ENCODE measurements at regions not wholly inside any gene's neighbourhood (a gene's known extent, or its start where the extent isn't known, plus 50 kb on each side); places are given as distances from the start of the nearest gene placed in this dataset.
A peak's percentile ranks its signal among the peaks of the same experiment; 100 is the strongest.

DNA sequence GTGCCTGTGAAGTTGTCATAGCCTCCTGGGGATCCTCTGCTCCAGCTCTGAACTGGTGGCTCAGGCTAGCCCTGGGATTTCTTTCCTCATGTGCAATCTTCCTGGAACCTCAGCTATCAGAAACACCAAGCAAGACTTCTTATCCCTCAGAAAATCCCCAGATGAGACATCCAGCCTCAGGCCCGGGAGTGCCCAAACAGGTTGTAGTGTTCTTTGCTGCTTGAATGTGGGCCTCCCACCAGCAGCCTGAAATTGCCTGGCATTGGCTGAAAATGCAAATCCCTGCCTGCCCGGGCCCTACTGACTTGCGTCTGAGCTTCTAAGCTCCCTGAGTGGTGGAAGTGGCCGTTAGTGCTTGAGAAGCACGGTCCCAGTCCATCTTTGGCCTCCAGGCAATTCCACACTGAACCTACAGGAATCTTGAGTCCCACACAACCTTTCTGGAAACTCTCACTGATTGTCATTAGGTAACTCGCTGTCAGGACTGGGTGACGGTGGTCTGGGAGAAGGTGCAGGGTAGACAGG is 146.8 kb downstream of the ZBTB18 start:
- DNase-seq, result no peak

- DNase-seq, result no peak
Measured at GRCh38 chr1:244199902-244200301, 148.8 kb downstream of the ZBTB18 start.

GRCh38 chr1:244200596-244200995 is 149.5 kb downstream of the ZBTB18 start:
- DNase-seq, result no peak

DNA sequence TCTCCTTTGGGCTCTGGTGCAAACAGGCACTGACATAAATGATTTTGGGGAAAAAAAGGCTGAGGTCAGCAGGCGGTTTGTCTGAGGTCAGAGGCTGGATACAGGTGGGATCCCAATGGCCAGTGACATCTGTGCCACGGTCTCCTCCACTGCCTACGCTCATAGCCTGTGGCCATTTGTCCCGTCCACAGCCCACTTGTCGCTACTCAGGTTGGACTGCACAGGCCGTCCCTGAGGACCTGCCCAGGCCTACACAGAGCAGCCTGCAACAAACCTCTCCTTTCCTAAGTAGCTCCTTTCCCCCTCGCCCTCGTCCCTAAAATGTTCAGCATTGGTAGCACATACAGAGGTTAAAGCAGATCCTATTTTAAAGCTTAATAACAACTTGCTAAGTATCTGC is 150.7 kb downstream of the ZBTB18 start:
- DNase-seq, result no peak

DNA sequence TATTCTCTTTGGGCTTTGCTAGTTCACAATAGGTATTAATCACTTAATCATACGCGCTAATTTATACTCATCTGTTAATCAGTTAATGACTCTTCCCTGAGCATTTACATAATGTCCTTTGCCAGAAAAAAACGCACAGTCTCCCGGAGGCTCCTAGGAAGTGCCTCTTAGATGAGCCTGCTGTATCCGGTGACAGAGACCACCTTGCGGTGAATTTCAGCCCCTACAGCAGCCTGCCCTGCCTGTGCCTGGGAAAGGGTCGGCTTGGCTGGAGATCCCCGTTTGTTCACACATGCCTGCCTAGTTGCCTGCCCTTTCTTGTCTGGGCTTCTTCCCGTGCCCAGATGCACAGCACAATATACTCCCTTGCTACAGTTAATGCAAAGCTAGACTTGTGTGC is 152.9 kb downstream of the ZBTB18 start:
- DNase-seq, result no peak

DNA sequence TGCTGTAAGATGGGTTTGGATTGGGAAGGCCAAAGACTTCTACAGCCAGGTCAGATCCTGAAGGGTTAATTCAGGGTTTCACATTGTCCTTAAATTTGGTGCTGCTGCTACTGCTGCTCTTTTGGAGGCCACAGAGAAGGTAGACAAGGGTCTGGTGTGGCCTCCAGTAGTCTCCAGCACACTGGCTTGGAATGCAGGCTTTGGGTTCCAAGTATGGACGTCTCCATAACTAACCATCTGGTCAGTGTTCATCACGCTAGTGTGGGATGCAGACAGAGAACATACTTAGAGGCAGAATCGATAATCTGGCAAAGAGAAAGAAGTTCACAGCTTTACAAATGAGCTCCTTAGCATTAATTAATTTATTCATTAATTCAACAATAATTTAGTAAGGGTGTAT is 154.1 kb downstream of the ZBTB18 start:
- no peak for DNase-seq

GRCh38 chr1:244205906-244206305 is 154.8 kb downstream of the ZBTB18 start:
- no peak for DNase-seq

DNA sequence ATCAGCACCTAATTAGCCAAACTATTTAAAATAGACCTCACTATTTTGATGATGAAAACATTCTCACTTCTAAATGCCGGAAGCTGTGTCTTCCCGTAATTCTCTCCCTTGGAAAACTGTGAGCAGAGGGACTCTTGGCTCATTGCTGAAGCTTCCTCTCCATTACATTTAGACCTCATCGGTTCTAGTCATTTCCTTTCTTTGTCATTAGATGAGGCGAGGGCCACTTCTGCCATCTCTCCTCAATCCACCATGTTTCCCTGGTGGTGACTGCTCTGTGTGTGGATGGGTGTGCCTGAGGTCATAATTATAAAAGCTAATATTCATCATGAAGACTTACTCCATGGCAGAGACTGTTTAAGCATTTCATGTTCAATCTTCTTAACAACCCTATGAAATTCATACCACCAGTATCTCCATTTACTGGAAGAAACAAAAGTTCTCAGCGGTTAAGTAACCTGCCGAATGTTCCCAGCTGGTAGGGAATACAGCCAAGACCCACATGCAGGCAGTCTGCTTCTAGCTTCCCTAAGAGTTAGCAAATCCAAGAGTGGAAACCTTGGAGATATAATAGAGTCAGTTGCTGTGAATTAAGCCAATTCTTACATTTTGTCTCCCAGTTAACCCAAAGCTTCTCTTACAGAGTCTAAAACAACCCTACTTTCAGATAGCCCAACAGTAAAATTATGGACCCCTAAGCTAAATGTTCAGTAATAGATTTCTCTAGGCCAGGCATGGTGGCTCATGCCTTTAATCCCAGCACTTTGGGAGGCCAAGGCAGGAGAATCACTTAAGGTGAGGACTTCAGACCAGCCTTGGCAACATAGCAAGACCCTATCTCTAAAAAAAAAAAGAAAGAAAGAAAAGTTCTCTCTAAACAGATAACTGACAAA is 156.2 kb downstream of the ZBTB18 start:
- no peak for DNase-seq

DNA sequence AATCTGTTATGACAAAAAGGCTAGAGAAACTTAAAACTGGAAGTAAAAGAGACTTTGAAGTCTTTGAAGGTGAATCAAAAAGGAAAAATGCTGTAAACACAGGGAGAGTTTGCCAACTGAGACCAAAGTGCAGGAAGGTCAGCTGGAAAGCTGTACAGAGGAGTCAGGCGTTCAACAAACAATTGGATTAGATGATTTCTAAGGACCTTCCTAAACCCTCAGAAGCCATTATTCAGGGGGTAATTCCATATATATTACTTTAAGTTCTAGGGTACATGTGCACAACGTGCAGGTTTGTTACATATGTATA is 156.8 kb downstream of the ZBTB18 start:
- no peak for DNase-seq

GRCh38 chr1:244209955-244210354 is 158.9 kb downstream of the ZBTB18 start:
- DNase-seq, result no peak

DNA sequence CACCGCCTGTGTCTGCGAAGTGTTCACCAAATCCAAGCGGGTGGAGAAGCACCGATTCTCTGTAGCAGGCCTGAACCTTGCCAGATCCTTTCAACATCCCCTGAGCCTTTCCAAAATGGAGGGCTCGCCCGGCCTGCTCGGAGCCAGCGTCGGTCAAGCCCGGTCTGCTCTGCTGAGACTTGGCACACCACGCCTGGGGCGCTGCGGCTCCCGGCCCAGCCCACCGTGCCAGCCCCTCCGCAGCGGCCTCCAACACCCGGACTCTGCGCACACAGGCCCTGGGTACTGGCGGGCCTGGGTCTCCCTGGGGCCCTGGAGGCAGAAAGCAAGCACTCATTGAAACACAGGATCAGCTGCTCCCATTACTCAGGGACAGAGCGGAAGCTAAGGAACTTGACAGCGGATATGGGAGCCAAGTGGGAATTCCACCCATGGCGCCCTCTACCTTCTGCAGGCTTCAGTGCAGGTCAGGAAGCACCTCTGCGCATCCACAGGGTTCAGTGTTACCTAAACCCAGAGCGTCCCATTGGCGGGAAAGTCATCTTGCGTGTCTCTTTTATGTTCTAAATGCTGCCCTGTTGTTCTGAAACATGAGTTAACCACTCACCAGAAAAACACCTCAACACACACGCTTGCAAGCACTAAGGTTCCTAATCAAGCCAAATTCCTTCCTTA is 159.9 kb downstream of the ZBTB18 start:
- no peak for DNase-seq

DNA sequence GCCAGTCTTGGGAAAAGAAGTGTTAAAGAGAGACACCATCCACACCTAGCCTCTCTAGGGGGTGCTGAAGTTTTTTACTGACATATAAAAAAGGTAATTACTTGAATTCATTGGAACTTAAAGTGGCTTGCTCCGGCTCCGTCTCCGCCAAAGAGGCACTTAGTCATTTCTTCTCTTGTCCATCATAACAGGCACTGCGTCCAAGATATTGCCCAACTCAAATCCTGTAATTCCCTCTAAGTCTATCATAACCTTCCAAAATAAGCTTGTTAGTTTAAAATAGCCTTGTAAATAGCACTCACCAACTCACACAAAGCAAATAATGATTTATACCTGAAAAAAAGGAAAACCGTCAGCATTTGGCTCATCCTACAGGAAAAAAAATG is 160.5 kb downstream of the ZBTB18 start:
- DNase-seq, result no peak

DNA sequence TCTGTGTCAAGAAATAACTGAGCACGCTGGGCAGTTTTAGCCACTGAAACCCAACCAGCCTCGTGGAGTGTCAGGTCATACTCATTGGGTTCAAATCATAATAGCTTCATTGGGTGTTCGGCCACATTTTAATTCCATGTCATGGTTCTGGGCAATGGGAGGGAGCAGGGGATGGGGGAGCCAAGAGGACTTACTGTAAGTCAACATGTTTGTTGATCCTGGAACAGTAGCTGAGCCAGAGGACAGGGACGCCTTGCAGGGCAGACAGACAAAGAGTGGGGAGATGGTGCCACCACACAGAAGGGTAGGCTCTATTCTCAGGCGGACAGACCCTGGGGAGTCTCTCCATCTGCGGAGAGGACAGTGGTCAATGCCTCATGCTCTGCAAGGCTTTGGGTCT is 161.1 kb downstream of the ZBTB18 start:
- no peak for DNase-seq

DNA sequence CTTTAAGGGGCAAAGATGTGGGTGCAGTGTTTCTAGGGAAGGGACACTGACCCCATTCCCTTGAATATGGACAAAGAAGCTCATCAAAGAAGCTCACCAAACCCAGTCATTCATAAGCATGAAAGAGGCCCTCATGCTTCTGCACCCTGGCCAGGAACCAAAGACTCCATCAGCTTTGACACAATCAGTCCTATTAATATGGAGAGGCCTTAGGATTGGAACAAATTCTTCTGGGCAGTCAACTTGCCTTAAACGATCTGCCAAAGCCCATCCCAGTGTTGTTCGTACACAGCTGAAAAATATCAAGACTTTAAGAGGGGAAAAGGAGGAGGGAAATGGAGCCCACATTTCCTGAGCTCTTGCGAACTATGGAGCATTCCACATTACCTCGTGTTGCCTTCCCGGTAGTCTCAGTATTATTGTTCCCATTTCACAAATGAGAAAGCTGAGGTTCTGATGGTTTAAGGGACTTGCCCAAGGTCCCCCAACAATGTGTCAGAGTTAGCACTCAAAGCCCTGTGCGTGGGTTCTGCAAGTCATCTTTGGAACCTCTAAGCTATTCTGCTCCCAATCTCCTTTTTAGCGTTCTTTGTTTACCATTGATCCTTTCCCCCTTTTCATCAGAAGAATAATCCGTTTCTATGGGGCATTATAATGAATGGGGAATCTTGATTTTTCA is 161.9 kb downstream of the ZBTB18 start:
- DNase-seq, result peak; percentile 49 to 70

DNA sequence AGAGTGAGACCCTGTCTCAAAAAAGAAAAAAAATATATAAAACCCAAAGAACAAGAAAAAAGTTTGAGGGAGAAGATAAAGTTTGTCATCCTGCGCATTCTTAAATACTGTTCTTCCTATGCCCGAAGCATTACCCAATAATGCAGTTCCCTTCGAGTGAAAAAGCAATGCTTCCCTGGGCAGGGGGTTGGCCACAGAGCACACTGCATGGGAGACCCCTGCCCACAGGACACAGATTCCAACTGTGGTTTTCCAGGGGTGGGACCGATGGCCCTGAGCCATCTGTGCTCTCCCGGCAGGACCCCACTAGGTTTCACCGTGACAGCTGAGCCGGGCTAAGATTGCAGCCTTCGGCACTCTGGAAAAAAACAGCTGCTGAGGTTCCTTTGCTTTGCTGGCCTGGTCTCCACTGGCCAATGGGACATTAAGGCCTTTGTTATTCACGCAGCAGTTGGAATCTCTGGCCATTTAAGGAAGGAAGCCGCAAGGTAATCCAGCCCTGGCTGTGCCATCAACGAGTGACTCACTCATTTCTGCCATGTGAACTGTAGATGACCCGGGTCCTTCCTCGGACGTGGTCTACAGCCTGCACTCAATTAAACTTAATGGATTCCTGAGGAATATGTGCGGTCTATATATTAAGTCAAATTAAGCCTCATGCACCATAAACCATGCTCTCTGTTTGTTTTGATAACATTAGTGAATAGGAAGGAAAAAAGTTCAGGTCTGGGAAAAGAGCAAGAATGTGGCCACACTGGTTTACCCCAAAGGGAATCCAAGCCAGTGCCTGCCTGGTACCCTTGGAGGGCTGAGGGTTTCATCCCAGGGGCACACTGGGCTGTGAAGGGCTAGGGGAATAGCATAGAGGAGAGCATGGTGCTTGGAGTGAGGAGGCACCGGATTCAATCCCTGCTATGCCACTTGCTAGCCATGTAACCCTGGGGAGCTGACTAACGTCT is 163.2 kb downstream of the ZBTB18 start:
- no peak for DNase-seq

DNA sequence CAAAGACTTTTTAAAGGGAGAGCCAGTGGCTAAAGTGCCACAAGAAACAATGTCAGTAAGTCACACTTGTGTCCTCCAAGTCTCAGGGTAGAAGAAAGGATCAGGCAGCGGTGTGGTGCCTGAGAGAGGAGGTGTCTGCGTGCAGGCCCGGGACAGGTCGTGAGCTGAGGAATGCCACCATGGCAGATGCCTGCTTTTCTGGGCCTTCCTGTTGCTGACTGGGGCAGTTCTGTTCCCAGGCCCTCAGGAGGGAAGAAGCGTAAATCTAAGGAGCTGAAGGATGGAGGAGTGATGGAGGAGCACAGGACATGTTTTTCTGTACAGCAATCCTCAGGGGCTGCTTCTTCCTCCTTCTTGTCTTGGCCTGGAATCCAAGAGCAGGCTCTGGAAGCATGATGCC is 165.8 kb downstream of the ZBTB18 start:
- no peak for DNase-seq

- DNase-seq, result peak in 1 of 2 donors; percentile 40
Measured at GRCh38 chr1:244217711-244218110, 166.6 kb downstream of the ZBTB18 start.

DNA sequence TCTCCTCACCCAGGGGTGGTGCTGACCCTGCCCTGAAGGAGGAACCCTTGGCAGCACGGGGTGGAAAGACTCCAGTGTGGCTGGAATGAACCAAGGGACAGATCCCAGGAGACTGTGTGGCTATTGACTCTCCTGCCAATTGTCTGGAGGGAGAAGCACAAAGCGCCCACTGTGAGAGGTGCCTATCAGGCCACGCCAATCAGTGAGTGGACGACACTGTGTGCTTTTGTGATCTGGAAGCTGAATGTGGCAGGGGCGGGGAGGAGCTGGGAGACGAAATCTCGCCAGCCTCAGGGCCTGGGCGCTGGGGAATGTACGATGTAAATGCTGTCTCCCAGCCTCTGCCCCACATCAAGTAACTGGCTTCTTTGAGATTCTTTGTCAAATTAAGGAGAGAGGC is 167.1 kb downstream of the ZBTB18 start:
- peak; percentile 63 to 74 for DNase-seq

- DNase-seq, result no peak
Measured at GRCh38 chr1:244219149-244219548, 168.1 kb downstream of the ZBTB18 start.

GRCh38 chr1:244219802-244220201 is 168.7 kb downstream of the ZBTB18 start:
- no peak for DNase-seq

DNA sequence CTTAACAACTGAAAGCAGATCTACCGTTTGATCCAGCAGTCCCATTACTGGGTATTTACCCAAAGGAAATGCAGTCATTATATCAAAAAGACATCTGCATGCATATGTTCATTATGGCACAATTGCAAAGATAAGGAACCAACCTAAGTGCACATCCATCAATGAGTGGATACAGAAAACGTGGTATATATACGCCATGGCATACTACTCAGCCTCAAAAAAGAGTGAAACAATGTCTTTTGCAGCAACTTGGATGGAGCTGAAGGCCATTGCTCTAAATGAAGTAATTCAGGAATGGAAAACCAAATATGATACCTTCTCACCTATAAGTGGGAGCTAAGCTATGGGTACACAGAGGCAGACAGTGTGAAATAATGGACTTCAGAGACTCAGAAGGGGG is 169.3 kb downstream of the ZBTB18 start:
- DNase-seq, result no peak

DNA sequence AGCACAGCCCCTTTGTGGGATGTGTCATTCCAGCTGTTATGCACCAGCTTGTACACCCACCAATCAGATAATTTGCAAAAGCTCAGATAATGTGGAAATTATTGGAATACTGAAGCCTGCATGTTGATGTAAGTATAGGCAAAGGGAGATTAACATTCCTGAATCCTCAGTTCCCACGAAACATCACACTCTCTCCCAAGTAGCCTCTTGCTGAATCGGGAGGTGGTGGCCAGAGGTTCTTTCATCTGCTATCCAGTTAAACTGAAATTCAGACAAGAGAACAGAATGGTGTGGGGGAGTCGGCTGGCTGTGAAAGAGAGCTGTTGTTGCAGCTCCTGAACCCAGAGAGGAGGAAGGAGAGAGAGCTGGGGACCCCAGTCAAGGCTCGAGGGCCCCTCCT is 170.9 kb downstream of the ZBTB18 start:
- no peak for DNase-seq

Measured in hippocampal formation (tissue), 2 donors.